GM19025 (cell line): ENCODE measurements at regions not wholly inside any gene's neighbourhood (a gene's known extent, or its start where the extent isn't known, plus 50 kb on each side); places are given as distances from the start of the nearest gene placed in this dataset.
"Not testable (repeated sequence)": the region's sequence is repeated elsewhere in the genome, so short reads cannot be mapped to it uniquely, and the experiment has no call there.

ENCODE experiments used
- ATAC-seq: cut with Tn5 transposase; IDR thresholded peaks from one replicate; pipeline ENCODE4 v1.9.1; 2021; ENCODE audit warnings: mild to moderate bottlenecking, low read depth, moderate library complexity; ENCODE audit not compliant: unreplicated experiment

DNA sequence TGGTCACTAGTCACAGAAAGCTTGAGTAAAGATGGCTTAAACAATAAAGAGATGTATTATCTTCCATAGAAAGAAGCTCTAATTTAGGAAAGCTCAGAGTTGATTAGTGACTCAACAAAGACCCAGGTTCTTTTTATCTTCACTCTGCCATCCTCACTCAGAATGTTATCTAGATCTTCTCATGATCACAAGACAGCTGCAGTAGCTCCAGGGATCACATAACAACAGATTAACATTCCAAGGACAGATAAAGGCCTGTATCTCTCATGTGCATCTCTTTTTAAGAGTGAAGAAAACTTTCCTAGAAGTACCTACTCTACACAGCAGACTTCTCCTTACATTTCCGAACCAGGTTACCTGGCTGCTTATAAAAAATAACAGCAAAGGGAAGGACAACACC lies 368.7 kb upstream of the PROX1 start:
- no peak for ATAC-seq

DNA sequence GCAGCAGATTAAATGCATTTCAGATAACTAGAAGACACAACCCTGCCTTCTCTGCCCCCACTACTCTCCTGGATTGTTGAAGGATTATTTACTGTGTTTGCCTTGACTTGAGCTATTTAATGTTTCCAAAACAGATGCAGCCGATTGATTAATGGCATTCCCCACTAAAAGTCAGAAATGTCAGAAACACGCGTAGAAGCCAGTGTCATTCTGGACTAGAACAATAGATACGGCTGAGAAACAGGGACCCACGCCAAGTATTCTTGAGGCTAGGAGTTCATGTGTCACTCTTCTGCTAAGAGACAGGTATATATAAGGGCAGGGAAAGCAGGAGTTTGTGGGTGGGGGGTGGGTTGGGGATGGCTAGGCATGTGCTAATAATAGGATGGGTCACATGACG lies 366.7 kb upstream of the PROX1 start:
- ATAC-seq: no peak

DNA sequence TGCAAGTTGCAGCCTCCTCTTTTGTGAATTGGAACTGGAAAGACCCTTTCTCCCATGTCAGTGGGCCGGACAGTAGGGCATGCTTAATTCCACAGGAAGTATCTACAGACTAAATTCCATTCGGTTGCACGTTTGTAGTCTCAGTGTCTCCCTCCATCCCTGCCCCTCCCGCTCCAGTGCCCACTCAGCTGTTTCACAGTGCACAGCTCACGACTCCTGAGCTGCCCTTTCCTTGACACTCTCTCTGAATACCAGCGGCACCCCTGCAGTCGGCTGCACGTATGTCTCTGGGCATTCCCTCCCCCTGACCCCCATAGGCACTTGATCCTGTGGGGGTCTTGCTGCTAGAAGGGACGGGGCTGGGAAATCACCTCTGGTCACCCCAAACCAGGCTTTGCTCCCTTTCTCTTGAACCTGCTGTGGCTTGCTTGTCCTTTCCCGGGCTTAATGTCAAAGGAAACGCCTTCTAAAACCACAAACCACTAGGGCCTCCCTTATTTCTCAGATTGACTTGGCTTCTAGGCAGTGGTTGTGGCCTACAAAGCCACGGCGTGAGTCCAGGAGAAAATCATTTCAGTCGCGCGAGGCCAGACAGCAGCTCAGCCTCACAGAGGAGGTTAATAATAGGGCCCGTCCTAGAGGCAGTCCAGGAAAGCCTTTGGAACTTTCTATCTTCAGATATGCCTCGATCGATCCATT lies 365.3 kb upstream of the PROX1 start:
- ATAC-seq: peak; percentile 72

DNA sequence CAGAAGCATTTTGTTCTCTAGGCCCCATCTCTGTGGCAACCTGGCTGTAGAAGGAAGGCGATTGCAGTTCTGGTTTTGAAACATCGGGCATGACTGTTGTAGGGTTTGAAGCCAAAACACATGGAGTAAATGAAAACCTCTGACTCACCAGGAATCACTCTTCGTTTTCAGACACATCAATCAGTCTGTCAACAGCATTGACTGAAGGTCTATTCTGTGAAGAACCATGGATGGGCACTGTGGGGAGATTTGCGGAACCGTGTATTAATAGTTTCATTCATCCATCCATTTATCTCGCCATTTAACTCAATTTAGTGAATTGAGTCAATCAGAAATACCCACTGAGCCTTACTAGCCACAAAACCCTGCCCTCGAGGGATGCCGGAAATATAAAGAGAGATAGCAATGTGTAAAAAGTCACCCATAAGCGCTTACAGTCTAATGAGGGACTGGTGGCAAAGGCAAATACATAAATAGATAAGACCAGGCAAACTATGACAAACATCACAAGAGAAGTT lies 364.6 kb upstream of the PROX1 start:
- ATAC-seq: no peak

DNA sequence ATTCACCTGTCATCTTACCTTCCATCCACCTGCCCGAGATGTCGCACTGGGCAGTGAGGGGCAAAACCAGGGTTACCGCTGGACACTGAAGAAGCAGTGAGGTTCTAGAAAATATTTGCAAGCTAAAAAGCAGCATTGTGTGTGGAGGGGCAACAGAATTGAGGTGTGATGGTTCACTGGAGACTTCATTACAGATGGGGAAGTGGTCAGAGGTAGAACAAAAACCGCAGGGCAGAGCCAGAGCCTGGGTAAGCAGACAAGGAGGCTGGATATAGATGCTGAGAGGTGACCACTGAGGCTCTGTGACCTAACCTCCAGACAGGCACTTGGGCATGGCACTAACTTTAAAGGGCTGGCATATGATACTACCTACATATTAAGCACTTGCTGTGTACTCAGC lies 363.9 kb upstream of the PROX1 start:
- ATAC-seq: no peak

DNA sequence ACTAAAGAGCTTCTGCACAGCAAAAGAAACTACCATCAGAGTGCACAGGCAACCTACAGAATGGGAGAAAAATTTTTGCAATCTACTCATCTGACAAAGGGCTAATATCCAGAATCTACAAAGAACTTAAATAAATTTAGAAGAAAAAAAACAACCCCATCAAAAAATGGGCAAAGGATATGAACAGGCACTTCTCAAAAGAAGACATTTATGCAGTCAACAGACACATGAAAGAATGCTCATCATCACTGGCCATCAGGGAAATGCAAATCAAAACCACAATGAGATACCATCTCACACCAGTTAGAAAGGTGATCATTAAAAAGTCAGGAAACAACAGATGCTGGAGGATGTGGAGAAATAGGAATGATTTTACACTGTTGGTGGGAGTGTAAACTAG lies 351.0 kb upstream of the PROX1 start:
- not testable (repeated sequence) for ATAC-seq

DNA sequence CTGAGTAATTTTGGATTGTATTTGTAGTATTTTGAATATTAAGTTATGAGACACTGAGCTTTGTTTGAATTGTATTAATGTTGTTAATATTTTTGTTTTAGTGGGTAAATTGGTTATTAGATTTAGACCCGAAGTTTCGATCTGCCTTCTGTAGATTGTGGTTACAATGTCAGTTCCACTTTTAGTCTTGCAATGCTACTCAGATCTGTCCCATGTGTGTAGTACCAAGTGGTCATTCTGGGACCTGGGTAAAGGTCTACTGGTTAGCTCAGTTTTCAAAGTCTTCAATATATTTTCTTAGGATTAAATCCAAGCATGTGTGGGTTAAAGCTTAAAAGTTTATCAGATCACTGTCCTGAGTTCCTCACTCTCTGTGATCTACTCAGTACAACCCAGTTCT lies 346.5 kb upstream of the PROX1 start:
- no peak for ATAC-seq

DNA sequence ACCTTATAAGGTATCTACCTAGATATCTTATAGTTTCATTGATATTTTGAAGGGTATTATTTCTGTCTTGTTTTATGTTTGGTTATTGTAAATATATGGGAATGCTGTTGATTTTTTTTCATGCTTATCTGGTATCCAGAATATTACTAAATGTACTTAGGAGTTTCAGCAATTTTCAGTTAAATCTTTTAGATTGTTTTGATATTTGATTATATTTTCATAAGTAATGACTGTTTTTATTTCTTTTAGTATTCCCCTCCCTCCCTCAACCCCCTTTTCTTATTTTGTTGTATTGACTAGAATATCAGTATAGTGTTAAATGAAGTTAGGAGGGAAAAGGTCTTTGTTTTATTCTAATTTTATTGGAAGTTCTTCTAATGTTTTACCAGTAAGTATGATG lies 344.4 kb upstream of the PROX1 start:
- no peak for ATAC-seq

DNA sequence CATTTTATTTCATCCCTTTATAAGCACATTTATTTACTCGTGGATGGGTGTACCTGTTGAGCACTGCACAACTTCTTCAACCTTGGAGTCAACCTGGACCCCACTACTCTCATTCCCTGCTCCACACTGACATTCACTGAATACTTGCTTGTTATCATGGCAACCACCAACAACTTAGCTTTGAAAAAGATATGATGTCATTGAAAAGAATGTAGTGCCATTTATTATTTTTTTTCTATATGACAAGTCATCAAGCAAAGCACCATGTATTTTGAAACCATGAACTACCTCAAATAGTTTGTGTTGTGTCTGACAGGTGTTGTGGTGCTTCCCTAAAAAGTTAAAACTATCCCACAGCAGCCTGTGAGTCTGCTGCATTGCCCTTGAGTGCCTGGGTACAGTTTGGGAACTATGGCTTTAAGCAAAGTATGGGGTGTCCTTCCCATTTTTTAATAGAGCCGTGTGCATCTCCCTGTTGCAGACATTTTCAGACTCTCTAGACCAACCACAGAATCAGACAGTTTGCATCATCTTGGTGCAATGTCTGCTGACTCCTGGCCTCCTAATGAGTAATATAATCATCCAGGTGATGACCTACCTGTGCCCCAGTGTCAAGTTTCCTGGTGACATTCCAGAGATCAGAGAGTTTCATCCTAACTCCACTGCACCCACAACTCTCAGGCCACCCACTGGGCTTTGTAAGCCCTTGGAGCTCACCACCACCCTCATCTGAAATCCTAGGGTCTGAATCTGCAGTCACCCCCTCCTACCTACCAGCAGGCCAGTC lies 339.7 kb upstream of the PROX1 start:
- no peak for ATAC-seq

DNA sequence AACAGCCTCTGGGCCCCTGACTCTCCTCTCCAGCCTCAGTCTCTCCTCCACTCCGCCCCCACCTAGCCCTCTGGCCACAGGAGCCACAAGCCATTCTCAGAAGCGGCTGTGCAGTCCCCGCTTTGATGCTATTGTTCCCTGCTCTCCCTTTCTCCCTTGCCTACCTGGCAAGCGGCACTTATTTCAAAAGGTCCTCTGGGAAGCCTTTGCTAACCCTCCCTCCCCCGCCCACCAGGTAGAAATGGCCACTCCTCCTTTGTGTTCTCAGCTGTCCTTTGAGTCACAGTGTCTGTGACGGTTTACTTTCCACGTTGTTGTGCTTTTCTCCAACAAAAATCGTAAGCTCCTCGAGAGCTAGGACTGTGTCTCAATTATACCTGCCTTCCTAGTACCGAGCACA lies 338.4 kb upstream of the PROX1 start:
- ATAC-seq: no peak

DNA sequence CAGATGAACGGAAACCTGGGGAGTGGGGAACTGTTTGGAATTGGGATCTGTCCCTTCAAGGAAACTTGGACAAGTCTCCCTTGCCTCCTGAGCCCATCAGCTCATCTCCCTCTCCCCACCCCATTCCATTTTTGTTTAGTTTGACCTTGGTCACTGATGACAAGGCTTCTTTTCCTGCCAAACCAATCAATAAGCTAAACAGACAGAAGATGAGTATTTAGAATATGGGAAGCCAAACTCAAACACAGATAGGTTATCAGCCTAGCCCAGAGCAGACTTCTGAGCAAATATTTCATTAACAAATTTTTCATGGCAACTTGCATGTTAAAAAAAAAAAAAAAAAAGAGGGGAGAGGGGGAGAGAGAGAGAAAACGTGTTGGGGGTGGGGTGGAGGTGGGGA lies 337.2 kb upstream of the PROX1 start:
- no peak for ATAC-seq

DNA sequence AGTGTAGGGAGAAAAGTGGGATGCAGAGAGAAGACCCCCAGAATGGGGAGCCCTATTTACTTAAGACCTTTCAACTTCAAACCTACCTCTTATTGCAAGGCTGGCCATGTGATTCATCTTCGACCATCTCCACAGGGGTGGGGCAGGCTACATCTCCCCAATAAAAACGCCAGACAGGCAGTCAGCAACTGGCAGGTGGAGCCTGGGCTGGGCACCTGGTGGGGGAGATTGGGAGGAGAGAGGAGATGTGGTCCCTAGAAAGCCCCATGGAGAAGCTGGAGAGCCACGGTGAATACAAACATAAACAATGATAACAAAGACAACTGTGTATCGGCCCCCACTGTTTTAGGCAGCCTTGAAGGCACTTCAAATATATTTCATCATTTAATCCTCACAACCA lies 336.7 kb upstream of the PROX1 start:
- ATAC-seq: no peak

DNA sequence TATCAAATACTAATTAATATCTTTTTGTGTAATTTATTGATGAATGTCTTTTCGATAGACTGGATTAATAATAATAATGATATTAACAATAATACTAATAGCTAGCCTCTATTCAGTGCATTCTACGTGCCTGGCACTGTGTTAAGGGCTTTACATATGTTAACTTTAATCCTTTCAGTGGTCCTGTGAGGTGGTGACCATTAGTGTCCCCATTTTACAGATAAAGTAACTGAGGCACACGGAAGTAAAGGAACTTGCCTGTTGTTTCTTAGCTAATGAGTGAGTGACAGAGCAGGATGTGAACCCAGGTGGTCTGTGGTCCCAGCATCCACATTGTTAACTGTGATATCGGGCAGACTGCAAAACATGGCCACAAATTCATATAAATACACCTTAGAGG lies 335.7 kb upstream of the PROX1 start:
- ATAC-seq: no peak

DNA sequence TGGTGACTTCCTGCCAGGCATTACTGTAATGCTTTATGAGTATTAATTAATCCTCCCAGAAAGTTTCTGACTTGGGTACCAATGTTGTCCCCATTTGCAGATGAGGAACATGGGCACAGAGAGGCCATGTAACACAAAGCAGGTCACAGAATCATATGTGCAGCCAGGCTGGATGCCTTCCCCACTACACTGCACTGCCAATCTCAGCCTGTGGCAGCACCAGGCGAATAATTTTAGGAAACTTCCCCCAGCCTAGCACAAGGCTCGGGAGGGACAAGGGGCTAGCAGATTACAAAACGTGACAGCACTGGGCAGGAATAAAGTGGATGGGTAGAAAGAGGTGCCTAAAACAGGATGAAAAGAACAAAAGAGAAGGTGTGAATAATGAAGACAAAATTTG lies 331.7 kb upstream of the PROX1 start:
- ATAC-seq: no peak

DNA sequence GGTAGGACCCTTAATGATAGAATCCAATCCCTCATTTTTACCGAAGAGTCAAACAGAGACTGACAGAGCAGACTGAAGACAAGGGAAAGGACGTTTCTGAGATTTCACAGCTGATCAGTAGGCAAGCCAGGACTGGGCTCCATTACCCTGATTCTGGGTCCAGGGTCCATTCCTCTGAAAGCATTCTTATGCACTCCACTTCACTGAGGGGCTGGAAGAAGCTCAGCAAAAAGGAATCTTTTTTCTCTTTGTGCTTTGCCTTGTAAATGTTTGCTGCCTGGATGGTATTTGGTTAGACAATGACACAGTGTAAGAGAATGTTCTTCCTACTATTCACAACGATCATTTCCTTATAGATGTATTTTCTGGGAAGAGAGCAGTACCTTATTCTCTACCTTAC lies 331.3 kb upstream of the PROX1 start:
- ATAC-seq: no peak

DNA sequence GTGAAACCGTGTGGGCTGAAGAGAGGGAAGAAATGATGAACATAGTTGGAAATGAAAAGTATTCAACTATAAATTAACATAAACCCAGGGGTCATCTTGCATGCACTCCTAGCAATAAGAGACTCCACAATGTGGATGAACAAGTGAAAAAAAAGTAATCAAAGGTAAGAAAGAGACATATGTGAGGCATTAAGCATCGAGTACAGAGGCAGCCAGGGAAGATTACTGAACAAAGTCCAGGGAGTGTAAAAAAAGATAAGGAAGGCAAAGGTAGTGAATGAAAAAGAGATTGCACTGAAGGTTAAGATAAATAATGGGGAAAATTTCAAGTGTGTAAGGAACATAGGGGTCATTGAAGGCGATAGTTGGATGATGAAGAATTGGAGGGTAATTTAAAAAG lies 330.8 kb upstream of the PROX1 start:
- ATAC-seq: no peak

DNA sequence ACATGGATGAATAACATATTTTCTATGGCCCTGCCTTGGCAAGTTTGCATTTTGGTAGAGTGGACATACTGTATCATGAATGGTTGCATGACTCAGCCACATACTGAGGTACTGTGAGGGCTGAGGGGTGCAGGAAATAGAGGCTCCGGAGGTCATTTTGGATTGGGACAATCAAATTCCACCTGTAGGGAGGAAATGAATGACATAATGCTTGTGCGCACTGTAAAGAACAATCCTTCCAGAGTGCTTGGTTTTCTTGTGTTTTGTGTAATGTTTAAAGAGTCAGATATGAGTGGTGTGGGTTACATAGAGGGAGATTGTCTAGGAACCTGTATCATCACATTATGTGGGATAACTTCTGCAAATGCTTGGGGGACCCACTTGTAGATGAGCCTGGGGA lies 329.9 kb upstream of the PROX1 start:
- ATAC-seq: no peak

DNA sequence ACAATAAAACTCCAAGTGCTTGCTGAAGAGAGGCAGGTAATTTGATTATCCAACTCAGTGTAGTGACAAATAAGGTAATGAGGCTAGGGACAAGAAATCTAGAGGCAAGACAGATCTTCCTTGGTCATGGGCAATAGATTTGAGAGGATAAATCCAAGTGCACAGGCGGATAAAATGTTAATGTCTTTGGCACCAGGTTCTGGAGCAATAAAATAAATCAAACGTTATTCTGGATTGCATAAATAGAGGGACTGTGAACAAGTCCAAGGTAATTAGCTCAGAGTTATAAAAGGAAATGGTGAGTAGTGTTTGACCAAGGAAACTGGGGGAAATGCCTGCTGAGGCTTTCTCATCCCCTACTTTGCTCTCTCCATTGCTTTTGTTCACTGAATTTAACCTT lies 329.3 kb upstream of the PROX1 start:
- no peak for ATAC-seq

DNA sequence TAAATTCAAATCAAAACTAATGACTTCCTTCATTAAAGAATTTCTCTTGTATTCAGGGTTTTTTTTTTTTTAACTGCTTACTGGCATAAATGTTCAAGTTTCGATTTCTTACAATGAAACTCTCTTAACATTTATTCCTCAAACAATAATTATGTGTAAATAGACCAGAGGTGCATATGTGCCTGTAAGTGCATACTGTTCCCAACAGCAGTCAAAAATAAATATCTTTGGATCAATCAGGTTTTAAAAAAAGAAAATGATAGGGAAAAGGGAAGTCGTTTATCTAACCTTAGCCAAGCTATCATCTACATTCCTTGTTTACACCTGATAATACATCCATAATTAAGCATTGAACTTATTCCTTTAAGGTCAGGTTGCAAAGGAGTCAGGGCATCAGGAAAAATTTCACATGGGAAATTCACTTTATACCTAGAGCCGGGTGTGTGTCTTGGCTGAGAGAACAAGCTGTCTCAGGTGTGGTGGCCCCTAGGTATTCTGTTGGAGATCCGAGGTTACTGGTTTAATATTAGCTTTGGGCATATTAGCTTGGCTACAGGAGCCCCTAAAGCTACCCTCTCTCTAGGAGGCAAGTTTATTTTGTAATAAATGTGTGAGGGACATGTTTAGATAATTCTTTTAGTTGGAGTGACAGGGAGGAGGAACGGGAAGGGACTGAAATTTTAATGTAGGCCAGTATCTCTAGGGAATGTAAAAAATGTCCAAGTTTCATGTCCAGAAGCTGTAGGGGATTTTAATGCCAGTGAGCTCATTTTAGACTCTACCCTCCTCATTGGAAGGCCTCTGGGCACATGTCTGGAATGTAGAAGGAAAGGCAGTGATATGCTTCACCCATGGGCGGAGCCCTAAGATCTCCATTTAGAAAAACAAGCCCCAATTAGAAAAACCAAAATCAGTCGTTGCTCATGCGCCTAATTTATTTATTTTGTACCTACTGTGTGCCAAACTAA lies 327.9 kb upstream of the PROX1 start:
- no peak for ATAC-seq

DNA sequence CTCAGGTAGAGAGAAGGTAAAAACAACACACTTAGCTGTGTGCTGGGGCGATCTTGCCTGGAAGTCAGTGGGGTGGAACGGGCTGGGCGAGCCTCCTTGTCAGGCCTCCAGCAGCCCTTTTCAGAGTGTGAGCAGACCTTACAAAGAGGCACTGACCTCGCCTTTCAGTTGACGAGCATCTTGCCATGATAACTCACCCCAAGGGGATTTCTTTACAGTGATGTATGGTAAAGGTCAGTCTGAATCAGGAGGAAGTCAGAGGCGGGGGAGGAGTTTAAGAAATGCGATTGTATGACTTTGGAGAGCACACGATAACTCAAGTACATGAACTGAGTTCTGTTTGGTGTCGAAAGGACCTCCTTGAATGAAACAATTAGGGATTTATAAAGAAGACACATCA lies 326.5 kb upstream of the PROX1 start:
- no peak for ATAC-seq

DNA sequence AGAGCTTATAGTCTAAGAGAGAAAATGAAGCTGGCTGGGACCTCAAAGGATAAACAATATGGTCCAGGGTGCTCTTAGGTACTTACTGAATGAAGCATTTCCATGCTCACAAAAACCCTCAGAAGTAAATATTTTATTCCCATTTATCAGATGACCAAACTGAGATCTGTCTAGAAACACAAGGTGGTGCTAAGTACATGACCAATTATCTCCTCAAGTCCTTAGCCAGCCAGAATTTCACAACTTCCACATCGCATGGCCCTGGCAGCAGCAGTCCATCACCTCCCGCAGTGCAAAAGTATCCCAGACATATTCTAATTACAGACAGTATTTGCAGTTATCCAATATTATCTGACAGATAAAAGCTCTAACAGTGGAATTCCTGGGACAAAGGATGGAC lies 321.7 kb upstream of the PROX1 start:
- no peak for ATAC-seq
